ENCODE measurements at regions not wholly inside any gene's neighbourhood (a gene's known extent, or its start where the extent isn't known, plus 50 kb on each side); places are given as distances from the start of the nearest gene placed in this dataset.
"Not testable (repeated sequence)": the region's sequence is repeated elsewhere in the genome, so short reads cannot be mapped to it uniquely, and the experiment has no call there.

GRCh38 chrX:11016728-11017127, 94.4 kb upstream of the HCCS start:
- no peak for DNase-seq (ENCODE audit: low read depth in 4 of 4, low spot score in 3 of 4)

DNA sequence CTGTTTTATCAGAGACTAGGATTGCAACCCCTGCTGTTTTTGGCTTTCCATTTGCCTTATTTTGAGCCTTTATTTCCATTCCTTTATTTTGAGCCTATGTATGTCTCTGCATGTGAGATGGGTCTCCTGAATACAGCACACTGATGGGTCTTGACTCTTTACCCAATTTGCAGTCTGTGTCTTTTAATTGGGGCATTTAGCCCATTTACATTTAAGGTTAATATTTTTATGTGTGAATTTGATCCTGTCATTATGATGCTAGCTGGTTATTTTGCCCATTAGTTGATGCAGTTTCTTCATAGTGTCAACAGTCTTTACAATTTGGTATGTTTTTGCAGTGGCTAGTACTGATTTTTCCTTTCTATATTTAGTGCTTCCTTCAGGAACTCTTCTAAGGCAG, 88.5 kb upstream of the HCCS start:
- DNase-seq (ENCODE audit: low read depth in 4 of 4, low spot score in 3 of 4) = not testable (repeated sequence)

DNA sequence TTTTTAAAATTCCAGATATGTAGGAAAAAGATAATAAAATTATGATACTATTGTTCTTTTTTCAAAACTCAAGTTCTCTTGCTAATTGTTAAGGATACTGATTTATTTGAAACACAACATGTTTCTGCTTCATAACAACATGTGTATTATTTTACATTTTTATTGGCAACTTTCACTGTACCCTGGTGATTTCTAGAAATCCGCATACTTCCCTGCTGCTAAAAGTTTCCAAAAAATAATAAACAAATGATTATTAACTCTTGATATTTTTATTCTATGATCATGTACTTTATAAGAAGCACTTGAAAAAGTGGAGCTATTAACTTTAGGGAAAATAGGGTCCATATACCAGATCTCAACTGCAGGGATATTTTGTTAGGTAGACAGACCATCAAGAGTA, 71.2 kb upstream of the HCCS start:
- DNase-seq (ENCODE audit: low read depth in 4 of 4, low spot score in 3 of 4) = no peak

DNA sequence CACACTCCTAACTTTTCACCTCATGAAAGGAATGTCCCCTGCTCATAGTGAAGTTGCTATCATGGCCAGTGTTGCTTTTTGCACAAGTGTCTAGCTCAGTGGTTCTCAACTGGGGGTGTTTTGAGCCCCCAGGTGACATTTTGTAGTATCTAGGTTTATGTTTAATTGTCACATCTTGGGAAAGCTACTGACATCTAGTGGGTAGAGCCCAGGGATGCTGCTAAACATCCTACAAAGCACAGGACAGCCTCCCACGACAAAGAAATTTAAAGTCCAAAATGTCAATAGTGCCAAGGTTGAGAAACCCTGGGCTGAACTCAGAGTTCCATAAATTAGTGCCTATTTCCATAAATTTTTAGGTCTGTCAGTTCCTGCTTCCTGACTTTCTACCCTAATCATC, 70.7 kb upstream of the HCCS start:
- DNase-seq (ENCODE audit: low read depth in 4 of 4, low spot score in 3 of 4) = no peak

DNA sequence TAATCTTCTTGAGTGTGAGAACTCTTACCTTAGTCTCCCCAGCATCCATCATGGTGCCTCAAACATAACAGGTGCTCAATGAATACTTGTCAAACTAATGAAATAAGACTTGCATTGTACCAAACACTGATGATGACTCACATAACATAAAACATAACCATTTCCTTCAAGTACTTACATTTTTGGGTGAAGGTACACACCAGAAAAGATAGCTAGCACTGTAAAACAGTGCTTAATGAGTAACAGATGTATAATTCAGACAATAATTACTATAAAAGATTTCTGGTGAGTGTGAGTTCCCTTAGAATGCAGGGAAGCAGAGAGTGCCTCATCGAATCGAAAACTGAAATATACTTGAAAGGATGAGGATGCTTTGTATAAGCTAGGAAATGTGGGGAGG, 70.1 kb upstream of the HCCS start:
- DNase-seq (ENCODE audit: low read depth in 4 of 4, low spot score in 3 of 4) = no peak

GRCh38 chrX:11050013-11050412, 61.1 kb upstream of the HCCS start:
- DNase-seq (ENCODE audit: low read depth in 4 of 4, low spot score in 3 of 4) = no peak

DNA sequence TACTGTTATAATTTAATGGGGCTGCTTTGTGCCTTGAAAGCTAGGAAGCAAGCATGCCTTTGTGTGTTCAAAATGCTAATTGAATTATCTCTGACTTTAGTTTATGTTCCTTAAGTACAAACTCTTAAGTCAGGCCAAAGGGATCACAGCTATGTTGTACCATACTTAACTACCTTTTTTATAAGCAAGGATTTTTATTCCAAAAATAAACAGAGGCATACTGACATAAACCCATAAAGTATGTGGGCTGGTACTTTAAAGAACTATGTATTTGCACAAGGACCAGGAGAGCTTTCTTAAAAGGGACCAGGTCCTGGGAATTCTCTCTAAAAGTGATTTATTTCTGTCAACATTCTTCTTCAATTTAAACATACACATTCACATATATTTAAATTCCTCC, 57.8 kb upstream of the HCCS start:
- DNase-seq (ENCODE audit: low read depth in 4 of 4, low spot score in 3 of 4) = no peak

DNA sequence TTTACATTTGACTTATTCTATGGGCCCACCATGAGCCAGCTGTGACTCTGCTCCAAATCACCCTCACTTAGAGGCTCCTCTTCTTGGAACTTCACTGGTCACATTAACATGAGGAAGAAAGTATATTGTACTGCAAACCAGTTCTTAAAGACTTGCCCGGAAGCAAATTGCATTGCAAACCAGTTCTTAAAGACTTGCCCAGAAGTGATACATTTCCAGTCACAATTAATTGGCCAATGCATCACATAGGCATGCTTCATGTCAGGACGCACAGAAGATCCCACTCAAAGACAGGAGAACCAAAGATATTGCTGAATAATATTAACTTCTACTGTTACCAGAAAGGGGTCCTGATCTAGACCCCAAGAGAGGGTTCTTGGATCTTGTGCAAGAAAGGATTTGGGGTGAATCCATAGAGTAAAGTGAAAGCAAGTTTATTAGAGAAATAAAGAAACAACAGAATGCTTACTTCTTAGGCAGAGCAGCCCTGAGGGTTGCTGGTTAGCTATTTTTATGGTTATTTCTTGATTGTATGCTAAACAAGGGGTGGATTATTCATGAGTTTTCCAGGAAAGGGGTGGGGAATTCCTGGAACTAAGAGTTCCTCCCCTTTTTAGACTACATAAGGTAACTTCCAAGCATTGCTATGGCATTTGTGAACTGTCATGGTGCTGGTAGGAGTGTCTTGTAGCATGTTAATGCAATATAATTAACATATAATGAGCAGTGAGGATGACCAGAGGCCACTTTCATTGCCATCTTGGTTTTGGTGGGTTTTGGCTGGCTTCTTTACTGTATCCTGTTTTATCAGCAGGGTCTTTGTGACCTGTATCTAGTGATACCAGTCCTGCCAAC, 54.6 kb upstream of the HCCS start:
- no peak for DNase-seq (ENCODE audit: low read depth in 4 of 4, low spot score in 3 of 4)

DNA sequence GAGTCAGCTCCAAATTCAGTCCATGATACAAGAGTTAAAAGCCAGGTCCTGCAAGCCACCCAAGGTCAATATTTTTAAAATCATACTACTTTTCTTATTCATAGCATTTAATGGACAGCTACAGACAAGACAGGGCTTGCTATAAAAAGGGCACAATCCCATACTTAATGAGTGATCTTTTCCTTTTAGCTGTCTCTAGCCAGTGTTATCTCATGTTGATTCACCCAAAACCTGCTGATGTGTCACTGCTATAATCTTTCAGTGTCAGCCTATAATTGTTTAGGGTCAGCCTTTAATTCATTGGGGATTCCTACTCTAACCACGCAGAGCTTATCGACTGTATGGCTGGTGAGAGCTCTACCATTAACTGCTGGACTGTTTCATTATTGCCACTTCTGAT, 51.2 kb upstream of the HCCS start:
- DNase-seq (ENCODE audit: low read depth in 4 of 4, low spot score in 3 of 4) = no peak
